Activated CD4-positive, alpha-beta T cell treated with anti-CD3 and anti-CD28 coated beads for 48 hours (primary cell): ENCODE measurements at regions not wholly inside any gene's neighbourhood (a gene's known extent, or its start where the extent isn't known, plus 50 kb on each side); places are given as distances from the start of the nearest gene placed in this dataset.

Experiments
- DNase-seq: peaks from one replicate; pipeline ENCODE4 v3.0.0-alpha.2; 2020

DNA sequence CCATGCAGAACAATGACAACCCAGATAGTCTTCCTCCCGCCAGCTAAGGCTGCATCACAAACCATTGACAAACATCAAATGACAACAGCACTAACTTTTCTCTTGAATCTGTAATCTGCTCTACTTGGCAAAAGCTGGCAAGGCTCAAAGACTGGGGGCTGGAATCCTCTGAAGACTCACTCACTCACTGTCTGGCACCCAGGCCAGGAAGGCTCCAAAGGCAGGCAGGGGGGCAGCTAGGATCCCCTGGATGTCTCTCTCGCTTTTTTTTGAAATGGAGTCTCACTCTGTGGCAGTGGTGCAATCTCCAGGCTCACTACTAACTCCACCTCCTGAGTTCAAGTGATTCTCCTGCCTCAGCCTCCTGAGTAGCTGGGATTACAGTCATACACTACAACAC, 159.7 kb upstream of the GPR26 start:
- no peak for DNase-seq

DNA sequence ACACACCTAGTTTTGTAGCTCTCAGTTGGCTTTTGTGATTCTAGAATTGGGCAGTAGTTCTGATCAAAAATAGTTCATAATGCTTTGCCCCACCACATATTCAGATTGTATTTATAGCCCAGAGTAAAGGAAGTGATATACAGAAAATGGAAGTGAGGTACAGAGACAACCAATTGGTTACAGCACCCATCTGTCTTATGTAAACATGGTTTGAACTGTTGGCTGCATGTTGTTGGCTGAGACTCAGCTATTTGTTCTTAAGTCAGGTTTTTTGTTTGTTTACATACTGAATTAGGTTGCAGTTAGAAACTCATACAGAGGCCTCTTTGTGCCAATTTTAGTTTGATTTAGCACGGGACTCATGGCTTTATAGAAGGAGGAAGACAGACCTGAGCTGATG, 158.9 kb upstream of the GPR26 start:
- no peak for DNase-seq

- DNase-seq, result no peak
Measured at GRCh38 chr10:123509338-123509737, 156.8 kb upstream of the GPR26 start.

GRCh38 chr10:123512901-123513775, 153.0 kb upstream of the GPR26 start:
- DNase-seq, result no peak

- DNase-seq, result no peak
Measured at GRCh38 chr10:123513870-123514269, 152.3 kb upstream of the GPR26 start.

GRCh38 chr10:123514996-123515395, 151.2 kb upstream of the GPR26 start:
- no peak for DNase-seq

GRCh38 chr10:123515661-123516060, 150.5 kb upstream of the GPR26 start:
- no peak for DNase-seq

GRCh38 chr10:123516291-123516690, 149.9 kb upstream of the GPR26 start:
- no peak for DNase-seq

DNA sequence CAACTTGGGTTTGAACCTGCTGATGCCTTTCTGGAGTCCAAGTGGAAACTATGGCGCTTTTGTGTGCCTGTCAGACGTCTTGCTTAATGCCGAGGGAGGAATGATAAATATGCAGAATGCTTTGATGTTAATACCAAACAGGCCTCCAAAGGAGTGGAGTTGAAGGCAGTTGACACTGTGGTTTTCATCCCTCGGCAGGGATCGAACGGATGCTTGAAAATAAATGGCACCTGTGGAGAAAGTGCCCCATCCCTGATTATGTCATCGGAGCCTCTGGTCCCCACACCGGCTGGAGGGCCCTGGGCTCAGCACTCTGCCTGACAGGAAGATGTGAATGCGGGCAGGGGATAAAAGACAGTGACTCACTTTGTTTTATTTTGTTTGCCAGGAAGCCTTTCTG, 148.7 kb upstream of the GPR26 start:
- no peak for DNase-seq

DNA sequence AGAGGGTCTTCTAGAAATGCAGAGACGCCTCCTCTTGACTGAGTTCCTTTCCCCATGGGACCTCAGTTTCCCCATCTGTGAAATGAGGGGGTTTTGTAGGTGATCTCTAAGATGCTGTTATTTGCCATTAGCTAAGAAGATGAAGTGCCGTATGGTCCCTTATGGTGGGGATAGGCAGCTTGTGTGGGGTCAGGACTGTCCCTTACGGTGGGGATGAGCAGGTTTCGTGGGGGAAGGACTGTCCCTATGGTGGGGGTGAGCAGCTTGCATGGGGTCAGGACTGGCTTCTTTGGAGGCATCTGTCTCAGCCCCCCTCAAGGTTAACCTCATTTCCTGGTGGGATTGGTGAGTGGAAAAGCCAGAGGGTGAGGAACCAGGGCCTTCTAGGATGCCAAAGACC, 148.3 kb upstream of the GPR26 start:
- DNase-seq, result no peak

GRCh38 chr10:123518765-123519164, 147.4 kb upstream of the GPR26 start:
- DNase-seq, result no peak

DNA sequence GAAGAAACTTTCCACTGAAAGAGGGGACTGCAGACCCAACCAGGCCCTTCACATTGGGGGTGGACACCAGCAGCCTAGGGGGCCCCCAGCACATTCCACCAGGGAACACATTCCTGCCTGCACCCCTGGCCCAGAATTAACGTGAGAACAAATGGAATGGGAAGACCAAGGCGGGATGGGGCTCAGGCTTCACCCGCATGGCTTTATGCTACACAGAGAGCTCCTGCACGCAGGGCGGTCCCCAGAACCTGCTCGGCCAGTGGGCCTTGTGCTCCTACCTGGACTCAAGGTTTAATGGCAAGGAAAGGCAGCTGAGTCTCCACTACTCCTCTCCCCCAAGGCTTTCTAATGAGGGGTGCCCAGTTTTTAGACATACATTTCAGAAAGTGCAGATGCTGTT, 146.3 kb upstream of the GPR26 start:
- no peak for DNase-seq

DNA sequence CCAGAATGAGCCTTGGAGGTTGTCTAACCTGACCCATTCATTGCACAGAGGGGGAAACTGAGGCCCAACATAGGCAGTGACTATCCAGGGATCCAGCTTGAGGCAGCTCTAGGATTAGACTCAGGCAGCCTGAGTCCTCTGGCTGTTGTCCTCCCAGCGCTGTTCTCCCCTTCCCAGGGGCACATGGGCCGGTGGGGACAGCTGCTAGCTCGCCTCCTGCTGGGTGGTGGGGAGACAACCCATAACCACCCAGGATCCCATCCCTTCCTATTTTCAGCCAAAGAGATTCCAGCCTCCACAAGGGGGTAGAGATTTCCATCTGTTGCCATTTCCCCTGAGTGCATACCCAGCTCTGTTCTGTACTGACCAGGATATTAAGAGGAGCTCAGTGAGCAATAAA, 145.1 kb upstream of the GPR26 start:
- DNase-seq, result no peak

- DNase-seq, result no peak
Measured at GRCh38 chr10:123521556-123521955, 144.6 kb upstream of the GPR26 start.

GRCh38 chr10:123522702-123523312, 143.3 kb upstream of the GPR26 start:
- DNase-seq, result no peak

DNA sequence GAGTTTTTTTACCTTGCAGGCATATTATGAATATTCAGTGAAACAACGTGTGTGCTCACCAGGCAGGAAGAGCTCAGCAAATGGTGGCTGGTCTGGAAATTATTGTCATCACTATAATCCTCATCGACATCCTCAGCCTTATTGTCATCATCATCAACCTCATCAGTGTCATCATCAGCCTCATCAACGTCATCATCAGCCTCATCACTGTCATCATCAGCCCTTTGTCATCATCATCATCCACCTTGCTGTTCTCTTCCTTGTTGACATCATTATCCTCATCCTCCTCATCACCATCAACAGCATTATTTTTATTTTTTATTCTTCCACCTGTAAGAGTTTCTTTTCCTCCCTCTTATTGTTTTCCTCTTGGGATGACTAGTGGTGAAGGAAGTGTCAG, 142.3 kb upstream of the GPR26 start:
- DNase-seq, result no peak

DNA sequence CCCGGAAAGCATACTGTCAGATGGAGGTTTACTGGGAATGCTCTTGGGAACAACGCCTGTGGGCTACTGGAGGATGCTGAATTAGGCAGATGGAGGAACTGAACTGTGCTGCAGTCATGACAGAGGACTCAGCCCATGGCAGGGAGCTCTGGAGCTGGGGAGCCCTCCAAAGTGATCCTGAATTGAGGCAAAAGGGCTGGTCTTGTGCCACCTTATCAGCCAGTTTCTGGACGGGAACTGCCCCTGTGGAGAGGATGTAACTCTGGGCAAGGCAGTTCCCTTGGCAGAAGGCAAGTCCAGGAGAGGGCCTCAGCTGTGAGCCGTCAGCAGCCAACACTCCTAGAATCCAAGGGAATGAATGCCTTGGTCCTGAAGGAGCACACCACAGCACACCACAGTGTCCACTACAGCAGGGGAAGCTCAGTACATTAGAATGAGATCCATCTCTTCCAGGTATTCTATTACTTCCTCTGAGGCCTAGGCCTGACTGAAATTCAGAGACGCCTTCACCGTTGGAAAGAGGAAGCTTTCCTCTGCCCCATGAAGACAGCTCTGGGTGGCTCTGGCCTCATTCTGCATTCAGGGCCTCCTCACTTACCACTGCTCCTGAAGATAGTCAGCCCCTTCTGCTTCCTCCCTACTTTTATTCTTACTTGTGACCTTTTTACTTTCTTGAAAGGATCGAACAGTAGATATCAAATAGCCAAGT, 139.6 kb upstream of the GPR26 start:
- no peak for DNase-seq

- DNase-seq, result no peak
Measured at GRCh38 chr10:123527151-123527550, 139.0 kb upstream of the GPR26 start.

DNA sequence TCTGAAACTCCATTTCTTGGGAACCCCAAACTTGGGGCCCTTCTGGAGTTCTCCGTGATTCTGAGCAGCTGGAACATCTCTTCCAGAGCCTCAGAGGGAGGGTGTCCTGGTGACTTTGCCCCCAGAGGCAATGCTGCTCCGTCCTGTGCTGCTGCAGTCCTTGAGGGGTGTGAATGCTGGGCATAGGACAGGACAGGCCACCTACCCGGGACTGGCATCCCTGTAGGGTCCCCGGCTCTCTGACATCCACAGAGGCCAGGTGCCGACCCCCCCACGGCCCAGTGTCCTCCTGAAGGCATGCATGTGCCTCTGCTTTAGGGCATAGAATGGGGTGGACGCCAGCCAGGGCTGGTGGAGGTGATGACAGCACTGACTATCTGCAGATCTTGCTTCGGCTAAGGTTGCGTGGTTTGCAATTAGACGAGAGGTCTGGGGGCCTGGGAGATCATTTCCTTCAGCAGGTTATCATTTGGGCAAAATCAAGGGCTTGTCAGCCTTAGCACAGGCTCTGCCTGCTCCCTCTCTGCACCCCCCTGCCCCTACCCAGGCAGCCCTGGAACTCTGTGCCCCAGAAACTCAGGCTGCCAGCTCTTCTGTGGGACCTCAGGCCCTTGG, 136.9 kb upstream of the GPR26 start:
- no peak for DNase-seq

DNA sequence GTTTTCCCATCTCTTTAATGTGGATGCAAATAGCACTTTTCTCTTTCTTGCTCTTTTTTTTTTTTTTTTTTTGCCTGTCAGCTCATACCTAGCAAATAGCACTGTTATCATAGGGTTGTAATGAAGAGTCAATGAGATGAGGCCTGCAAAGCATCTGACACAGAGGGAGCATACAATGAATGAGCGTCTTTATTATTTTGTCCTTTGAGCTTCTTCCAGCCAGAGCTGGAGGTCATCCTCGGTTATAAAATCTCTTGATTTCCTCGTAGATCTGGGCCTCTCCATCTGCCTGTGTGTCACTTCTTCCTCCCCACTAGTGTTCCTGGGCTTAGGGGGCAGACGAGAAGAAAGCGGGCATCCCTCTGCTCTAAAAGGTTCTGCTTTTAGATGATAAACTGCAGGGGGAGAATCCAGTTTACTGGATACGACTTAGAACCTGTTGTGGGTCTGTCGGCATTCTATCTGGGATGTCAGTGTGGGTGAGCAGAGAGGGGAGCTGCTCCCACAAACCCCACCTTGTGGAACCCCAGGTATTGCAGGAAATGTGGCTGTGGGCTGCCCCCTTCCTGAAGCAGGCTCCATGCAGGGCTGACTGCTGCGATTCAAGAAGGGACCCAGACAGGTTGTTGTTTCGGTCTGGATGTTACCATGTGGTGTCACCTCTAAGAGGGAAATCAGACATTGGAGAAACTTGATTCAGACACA, 135.8 kb upstream of the GPR26 start:
- DNase-seq, result no peak

DNA sequence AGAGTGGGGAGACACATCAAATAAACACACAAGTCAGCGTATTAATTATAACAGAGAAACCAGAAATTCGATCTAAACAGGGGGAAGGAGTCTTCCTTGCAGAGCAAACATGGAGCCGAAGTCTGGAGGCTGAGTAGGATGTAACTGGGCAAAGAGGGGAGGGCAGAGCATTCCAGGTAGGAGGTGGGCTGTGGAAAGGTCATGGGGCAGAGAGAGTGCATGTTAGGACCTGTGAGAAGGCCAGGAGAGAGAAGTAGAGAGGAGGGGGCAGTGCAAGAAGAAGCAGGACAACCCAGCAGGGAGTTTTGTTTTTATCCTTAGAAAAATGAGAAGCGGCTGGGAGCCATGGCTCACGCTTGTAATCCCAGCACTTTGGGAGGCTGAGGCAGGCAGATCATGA, 130.8 kb upstream of the GPR26 start:
- no peak for DNase-seq

GRCh38 chr10:123536176-123536845, 129.8 kb upstream of the GPR26 start:
- no peak for DNase-seq
